OCI-M1 (cell line): ENCODE measurements at regions not wholly inside any gene's neighbourhood (a gene's known extent, or its start where the extent isn't known, plus 50 kb on each side); places are given as distances from the start of the nearest gene placed in this dataset.
A peak's percentile ranks its signal among the peaks of the same experiment; 100 is the strongest.
"Not testable (repeated sequence)": the region's sequence is repeated elsewhere in the genome, so short reads cannot be mapped to it uniquely, and the experiment has no call there.

Source experiments
- DNase-seq: peaks from one replicate; lab custom pipeline; 2025; lab: John Stamatoyannopoulos, UW

GRCh38 chr6:137399881-137400443 is 94.2 kb downstream of the OLIG3 start:
- DNase-seq, result no peak

GRCh38 chr6:137395316-137395715 is 98.9 kb downstream of the OLIG3 start:
- no peak for DNase-seq

- no peak for DNase-seq
These were observed 103.0 kb downstream of the OLIG3 start for GRCh38 chr6:137391061-137391814.

GRCh38 chr6:137390334-137390733 is 103.9 kb downstream of the OLIG3 start:
- DNase-seq, result no peak

GRCh38 chr6:137389150-137389704 is 105.0 kb downstream of the OLIG3 start:
- DNase-seq, result peak; percentile 94

GRCh38 chr6:137387096-137387764 is 107.0 kb downstream of the OLIG3 start:
- no peak for DNase-seq

GRCh38 chr6:137383287-137383686 is 110.9 kb downstream of the OLIG3 start:
- not testable (repeated sequence) for DNase-seq

- no peak for DNase-seq
These were observed 116.2 kb downstream of the OLIG3 start for GRCh38 chr6:137378090-137378369.

GRCh38 chr6:137373296-137373695 is 120.9 kb downstream of the OLIG3 start:
- DNase-seq, result no peak

- no peak for DNase-seq
These were observed 121.7 kb downstream of the OLIG3 start for GRCh38 chr6:137372532-137372931.

GRCh38 chr6:137371634-137372016 is 122.6 kb downstream of the OLIG3 start:
- DNase-seq, result no peak

- DNase-seq, result no peak
These were observed 123.1 kb downstream of the OLIG3 start for GRCh38 chr6:137370871-137371633.

GRCh38 chr6:137369136-137369535 is 125.1 kb downstream of the OLIG3 start:
- DNase-seq, result no peak

GRCh38 chr6:137365707-137366437 is 128.3 kb downstream of the OLIG3 start:
- DNase-seq, result no peak

GRCh38 chr6:137363805-137364138 is 130.4 kb downstream of the OLIG3 start:
- no peak for DNase-seq

GRCh38 chr6:137362878-137363804 is 131.1 kb downstream of the OLIG3 start:
- no peak for DNase-seq

- DNase-seq, result no peak
These were observed 132.5 kb downstream of the OLIG3 start for GRCh38 chr6:137361701-137362100.

GRCh38 chr6:137358273-137358672 is 135.9 kb downstream of the OLIG3 start:
- no peak for DNase-seq

GRCh38 chr6:137357948-137358266 is 136.3 kb downstream of the OLIG3 start:
- no peak for DNase-seq

- no peak for DNase-seq
These were observed 136.8 kb downstream of the OLIG3 start for GRCh38 chr6:137357263-137357947.
